ENCODE measurements at regions not wholly inside any gene's neighbourhood (a gene's known extent, or its start where the extent isn't known, plus 50 kb on each side); places are given as distances from the start of the nearest gene placed in this dataset.

DNA sequence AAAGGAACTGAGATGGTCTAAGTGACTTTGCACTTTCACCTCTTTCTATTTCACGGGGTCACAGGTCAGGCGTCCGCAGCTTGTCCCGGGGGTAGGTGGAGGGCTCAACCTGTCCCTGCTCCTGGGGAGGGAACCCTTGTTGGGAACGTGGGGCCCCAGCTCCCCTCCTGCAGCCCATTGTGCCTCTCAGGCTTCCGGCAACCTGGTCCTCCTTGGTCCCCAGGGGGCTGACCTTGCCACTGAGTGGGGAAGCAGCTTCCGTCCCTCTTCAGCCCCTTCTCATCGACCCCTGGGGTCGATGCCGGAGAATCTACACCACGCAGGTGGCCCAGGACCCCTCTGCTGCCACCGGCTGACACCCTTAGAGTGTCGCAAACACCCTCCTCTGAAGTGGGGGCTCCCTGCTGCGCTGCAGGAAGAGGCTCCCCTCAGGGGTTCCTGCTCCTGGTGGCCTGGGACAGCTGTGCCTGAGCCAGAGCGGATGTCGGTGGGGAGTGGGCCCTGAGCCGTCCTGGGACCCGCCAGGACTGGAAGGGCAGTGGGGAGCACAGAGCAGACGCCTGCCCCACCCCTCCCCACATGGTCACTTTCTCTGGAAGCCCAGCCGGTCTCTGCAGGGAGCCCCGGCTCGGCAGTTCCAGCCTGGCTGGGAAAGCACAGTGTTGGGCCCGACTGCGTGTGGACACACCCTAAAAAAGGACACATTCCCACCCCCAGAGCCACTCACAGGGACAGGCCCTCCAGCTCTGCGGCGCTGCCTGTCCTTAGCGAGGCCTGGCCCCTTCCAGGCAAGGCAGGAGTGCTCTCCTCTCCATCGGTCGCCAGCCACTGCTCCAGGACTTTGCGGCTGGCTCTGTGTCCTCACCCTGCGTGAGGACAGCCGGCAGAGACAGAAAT, 357.5 kb upstream of the SHH start:
- H3K4me1 ChIP-seq (ENCODE audit: control insufficient read depth in 1 of 2, insufficient read depth in 2 of 2, low read length in 2 of 2) = no peaks in the 10 kb centered on the region
- H3K4me3 ChIP-seq (ENCODE audit: low read depth in 1 of 2, low read length in 2 of 2) = no peak overlapping the region
- H3K27me3 ChIP-seq (ENCODE audit: low read depth, low read length) = no peaks in the 10 kb centered on the region
- H3K36me3 ChIP-seq (ENCODE audit: control insufficient read depth in 1 of 2, insufficient read depth in 2 of 2, low read length in 2 of 2) = no peaks in the 10 kb centered on the region
- H3K27ac ChIP-seq (ENCODE audit: low read length) = no peak overlapping the region
- H3K9me3 ChIP-seq (ENCODE audit: control insufficient read depth in 1 of 2, low read length in 2 of 2) = no peaks in the 10 kb centered on the region

DNA sequence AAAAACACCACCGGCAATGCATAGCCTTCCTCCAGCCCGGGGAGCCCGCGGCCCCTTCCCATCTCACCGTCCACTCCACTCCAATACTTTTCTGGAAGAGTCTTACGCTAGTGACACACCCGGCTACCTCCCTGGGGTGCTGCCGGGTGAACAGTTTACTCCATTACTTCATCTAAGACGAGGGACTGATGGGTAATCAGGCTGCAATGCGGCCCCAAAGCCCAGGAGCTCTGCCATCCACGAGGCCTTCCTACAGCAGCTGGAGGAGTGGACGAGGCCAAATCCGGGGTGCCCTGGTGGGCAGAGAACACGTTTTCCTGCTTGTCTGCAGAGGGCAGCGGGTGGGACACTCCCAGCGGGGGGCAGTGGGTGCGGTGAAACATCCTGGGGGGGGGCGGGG, 356.2 kb upstream of the SHH start:
- H3K4me3 ChIP-seq (ENCODE audit: low read depth in 1 of 2, low read length in 2 of 2) = no peak overlapping the region
- no peak overlapping the region for H3K27ac ChIP-seq (ENCODE audit: low read length)
- H3K36me3 ChIP-seq (ENCODE audit: control insufficient read depth in 1 of 2, insufficient read depth in 2 of 2, low read length in 2 of 2) = no peaks in the 10 kb centered on the region
- no peaks in the 10 kb centered on the region for H3K9me3 ChIP-seq (ENCODE audit: control insufficient read depth in 1 of 2, low read length in 2 of 2)
- H3K27me3 ChIP-seq (ENCODE audit: low read depth, low read length) = no peaks in the 10 kb centered on the region
- no peaks in the 10 kb centered on the region for H3K4me1 ChIP-seq (ENCODE audit: control insufficient read depth in 1 of 2, insufficient read depth in 2 of 2, low read length in 2 of 2)

DNA sequence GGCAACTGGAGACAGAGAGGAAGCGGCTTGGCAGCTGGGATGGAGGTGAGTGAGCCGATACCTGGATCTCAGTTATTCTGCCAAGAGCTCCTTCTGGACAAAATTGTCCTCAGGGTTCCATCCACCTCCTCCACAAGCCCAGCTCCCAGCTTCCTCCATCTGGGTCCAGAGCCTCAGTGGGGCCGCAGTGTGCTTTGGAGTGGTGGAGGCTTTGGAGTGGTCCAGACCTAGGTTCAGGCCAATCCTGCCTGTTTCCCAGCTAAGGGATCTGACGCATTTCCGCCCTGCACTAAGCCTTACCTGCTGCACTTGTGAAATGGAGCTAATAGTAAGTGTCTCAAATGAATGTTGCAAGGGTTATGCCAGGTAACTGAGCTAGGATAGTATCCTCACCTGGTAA, 355.7 kb upstream of the SHH start:
- Histone ChIP-seq H3K9me3 (ENCODE audit: control insufficient read depth in 1 of 2, low read length in 2 of 2) (no peaks in the 10 kb centered on the region), H3K36me3 (ENCODE audit: control insufficient read depth in 1 of 2, insufficient read depth in 2 of 2, low read length in 2 of 2) (no peaks in the 10 kb centered on the region), H3K4me1 (ENCODE audit: control insufficient read depth in 1 of 2, insufficient read depth in 2 of 2, low read length in 2 of 2) (no peaks in the 10 kb centered on the region), H3K4me3 (ENCODE audit: low read depth in 1 of 2, low read length in 2 of 2) (no peak overlapping the region), H3K27me3 (ENCODE audit: low read depth, low read length) (no peaks in the 10 kb centered on the region), H3K27ac (ENCODE audit: low read length) (no peak overlapping the region)

DNA sequence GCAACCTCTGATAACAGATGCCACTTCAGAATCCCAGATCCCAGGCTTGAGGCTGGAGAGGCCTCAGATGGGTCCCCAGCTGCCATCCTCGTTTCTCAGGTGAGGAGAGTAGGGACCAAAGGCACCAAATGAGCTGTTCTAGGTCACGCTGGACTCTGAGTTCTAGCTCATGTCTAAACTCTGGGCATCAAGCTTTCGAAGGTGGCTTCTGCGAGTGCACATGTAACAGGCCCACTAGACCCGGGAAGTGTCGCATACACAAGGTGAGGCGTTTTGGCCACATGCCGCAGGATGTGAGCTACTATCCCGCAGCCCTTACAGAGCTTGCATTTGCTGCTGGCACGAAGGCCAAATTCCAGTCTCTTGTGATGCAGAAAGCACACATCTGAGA, 355.1 kb upstream of the SHH start:
- Histone ChIP-seq H3K9me3 (ENCODE audit: control insufficient read depth in 1 of 2, low read length in 2 of 2) (no peaks in the 10 kb centered on the region), H3K4me3 (ENCODE audit: low read depth in 1 of 2, low read length in 2 of 2) (no peak overlapping the region), H3K36me3 (ENCODE audit: control insufficient read depth in 1 of 2, insufficient read depth in 2 of 2, low read length in 2 of 2) (no peaks in the 10 kb centered on the region), H3K4me1 (ENCODE audit: control insufficient read depth in 1 of 2, insufficient read depth in 2 of 2, low read length in 2 of 2) (no peaks in the 10 kb centered on the region), H3K27ac (ENCODE audit: low read length) (no peak overlapping the region), H3K27me3 (ENCODE audit: low read depth, low read length) (no peaks in the 10 kb centered on the region)

DNA sequence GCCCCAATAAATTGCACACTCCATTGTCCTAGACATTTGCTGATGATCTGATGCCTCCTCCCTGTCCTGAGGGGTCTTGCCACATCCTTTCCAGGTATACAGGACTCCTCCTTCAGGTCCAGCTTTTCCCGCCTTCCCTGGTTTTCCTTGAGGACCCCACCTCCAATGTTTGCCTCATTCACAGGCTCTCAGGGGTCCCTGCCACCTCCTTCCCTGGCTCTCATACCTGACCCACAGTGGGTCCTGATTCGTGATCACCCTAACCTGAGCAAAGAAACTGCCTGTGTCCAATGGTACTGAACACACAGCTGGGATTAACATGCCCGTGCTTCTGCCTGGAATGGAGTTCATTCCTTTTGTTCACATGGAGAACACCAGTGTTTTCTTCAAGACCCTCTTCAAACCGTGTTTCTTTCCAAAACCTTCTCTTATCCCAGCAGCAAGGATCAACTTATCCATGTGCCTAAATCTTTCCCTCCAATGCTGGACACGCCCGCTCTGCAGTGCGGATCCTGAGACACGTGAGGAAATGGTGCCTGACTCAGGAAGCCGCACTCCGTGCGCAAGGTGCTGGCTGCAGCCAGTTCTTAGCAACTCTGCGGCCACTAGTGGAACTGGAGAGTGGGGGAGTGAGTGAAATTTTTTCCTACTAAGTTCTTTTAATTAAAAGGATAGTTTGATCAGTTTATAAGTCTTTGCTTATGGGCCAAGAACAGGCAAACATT, 354.6 kb upstream of the SHH start:
- no peaks in the 10 kb centered on the region for H3K4me1 ChIP-seq (ENCODE audit: control insufficient read depth in 1 of 2, insufficient read depth in 2 of 2, low read length in 2 of 2)
- H3K27ac ChIP-seq (ENCODE audit: low read length) = no peak overlapping the region
- no peak overlapping the region for H3K4me3 ChIP-seq (ENCODE audit: low read depth in 1 of 2, low read length in 2 of 2)
- H3K36me3 ChIP-seq (ENCODE audit: control insufficient read depth in 1 of 2, insufficient read depth in 2 of 2, low read length in 2 of 2) = no peaks in the 10 kb centered on the region
- H3K27me3 ChIP-seq (ENCODE audit: low read depth, low read length) = no peaks in the 10 kb centered on the region
- no peaks in the 10 kb centered on the region for H3K9me3 ChIP-seq (ENCODE audit: control insufficient read depth in 1 of 2, low read length in 2 of 2)

DNA sequence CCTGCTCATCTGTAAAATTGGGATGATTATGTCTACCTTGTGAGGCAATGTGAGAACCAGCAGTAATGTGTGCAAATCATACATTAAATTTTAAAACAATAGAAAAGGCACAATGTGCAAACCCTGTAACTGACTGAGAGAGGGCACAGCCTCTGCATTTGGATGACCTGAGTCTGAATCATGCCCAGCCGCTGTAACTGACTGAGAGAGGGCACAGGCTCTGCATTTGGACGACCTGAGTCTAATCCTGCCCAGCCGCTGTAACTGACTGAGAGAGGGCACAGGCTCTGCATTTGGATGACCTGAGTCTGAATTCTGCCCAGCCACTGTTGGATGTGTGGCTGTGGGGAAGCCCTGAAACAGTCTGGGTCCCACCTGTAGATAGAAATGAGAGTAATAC, 351.5 kb upstream of the SHH start:
- no peaks in the 10 kb centered on the region for H3K9me3 ChIP-seq (ENCODE audit: control insufficient read depth in 1 of 2, low read length in 2 of 2)
- H3K27me3 ChIP-seq (ENCODE audit: low read depth, low read length) = no peaks in the 10 kb centered on the region
- H3K4me3 ChIP-seq (ENCODE audit: low read depth in 1 of 2, low read length in 2 of 2) = no peak overlapping the region
- no peaks in the 10 kb centered on the region for H3K36me3 ChIP-seq (ENCODE audit: control insufficient read depth in 1 of 2, insufficient read depth in 2 of 2, low read length in 2 of 2)
- no peaks in the 10 kb centered on the region for H3K4me1 ChIP-seq (ENCODE audit: control insufficient read depth in 1 of 2, insufficient read depth in 2 of 2, low read length in 2 of 2)
- H3K27ac ChIP-seq (ENCODE audit: low read length) = no peak overlapping the region

DNA sequence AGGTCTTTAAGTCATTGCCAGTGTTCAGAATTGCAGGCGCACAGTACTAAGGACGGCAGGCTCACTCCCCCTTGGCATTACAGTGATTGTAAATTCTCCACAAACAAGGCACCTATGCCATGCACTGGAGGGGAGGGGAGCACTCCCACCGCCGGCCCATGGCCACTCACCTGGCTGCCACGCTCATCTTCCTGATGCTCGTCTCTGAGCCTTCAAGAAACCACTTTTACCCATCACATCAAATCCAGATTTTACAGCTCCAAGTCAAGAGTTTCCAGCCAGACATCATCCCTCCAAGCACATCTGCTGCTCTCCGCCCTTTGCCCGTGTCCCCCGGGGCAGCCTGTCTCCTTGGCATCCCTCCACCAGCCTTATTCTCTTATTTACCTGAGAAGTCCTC, 350.2 kb upstream of the SHH start:
- Histone ChIP-seq H3K27ac (ENCODE audit: low read length) (no peak overlapping the region), H3K36me3 (ENCODE audit: control insufficient read depth in 1 of 2, insufficient read depth in 2 of 2, low read length in 2 of 2) (no peaks in the 10 kb centered on the region), H3K4me1 (ENCODE audit: control insufficient read depth in 1 of 2, insufficient read depth in 2 of 2, low read length in 2 of 2) (no peaks in the 10 kb centered on the region), H3K27me3 (ENCODE audit: low read depth, low read length) (no peaks in the 10 kb centered on the region), H3K9me3 (ENCODE audit: control insufficient read depth in 1 of 2, low read length in 2 of 2) (no peaks in the 10 kb centered on the region), H3K4me3 (ENCODE audit: low read depth in 1 of 2, low read length in 2 of 2) (no peak overlapping the region)

DNA sequence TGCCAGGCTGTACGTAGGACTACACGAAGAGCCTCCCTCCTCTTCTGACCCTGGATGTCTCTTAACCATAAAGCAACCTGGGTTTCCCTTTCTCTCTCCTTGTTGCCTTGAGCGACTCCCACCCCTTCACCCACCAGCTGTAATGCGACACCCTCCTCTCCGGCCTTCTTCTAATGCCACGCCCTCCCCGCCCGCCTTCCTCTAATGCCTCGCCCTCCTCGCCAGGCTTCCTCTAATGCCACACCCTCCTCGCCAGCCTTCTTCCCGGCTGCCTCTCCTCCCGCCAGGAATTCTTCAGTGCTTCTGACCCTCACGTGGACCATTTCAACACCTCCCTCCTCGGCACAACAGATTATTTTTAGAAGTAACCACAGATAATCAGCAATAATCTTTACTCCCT, 348.5 kb upstream of the SHH start:
- H3K27ac ChIP-seq (ENCODE audit: low read length) = no peak overlapping the region
- H3K4me1 ChIP-seq (ENCODE audit: control insufficient read depth in 1 of 2, insufficient read depth in 2 of 2, low read length in 2 of 2) = no peaks in the 10 kb centered on the region
- no peaks in the 10 kb centered on the region for H3K27me3 ChIP-seq (ENCODE audit: low read depth, low read length)
- no peaks in the 10 kb centered on the region for H3K36me3 ChIP-seq (ENCODE audit: control insufficient read depth in 1 of 2, insufficient read depth in 2 of 2, low read length in 2 of 2)
- no peaks in the 10 kb centered on the region for H3K9me3 ChIP-seq (ENCODE audit: control insufficient read depth in 1 of 2, low read length in 2 of 2)
- no peak overlapping the region for H3K4me3 ChIP-seq (ENCODE audit: low read depth in 1 of 2, low read length in 2 of 2)

DNA sequence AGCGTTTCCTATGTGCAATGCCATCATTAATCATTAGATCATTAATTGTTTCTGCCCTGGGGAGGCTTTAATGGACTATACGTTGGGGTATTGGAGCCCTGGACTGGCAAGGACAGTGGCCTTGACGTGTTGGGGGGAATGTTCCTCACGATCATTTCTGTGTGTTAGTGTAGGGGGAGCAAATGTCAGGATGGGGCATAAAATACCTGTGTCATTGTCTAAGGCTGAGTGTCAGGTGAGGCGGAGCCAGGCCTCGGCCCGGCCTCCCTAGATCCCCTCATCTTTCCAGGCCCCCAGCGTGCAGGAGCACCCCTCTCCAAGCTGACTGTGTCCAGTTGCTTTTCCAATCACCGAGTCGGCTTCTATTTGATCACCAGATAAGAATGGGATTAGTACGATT, 346.4 kb upstream of the SHH start:
- no peak overlapping the region for H3K27ac ChIP-seq (ENCODE audit: low read length)
- H3K27me3 ChIP-seq (ENCODE audit: low read depth, low read length) = no peaks in the 10 kb centered on the region
- H3K9me3 ChIP-seq (ENCODE audit: control insufficient read depth in 1 of 2, low read length in 2 of 2) = no peaks in the 10 kb centered on the region
- no peak overlapping the region for H3K4me3 ChIP-seq (ENCODE audit: low read depth in 1 of 2, low read length in 2 of 2)
- no peaks in the 10 kb centered on the region for H3K4me1 ChIP-seq (ENCODE audit: control insufficient read depth in 1 of 2, insufficient read depth in 2 of 2, low read length in 2 of 2)
- no peaks in the 10 kb centered on the region for H3K36me3 ChIP-seq (ENCODE audit: control insufficient read depth in 1 of 2, insufficient read depth in 2 of 2, low read length in 2 of 2)

DNA sequence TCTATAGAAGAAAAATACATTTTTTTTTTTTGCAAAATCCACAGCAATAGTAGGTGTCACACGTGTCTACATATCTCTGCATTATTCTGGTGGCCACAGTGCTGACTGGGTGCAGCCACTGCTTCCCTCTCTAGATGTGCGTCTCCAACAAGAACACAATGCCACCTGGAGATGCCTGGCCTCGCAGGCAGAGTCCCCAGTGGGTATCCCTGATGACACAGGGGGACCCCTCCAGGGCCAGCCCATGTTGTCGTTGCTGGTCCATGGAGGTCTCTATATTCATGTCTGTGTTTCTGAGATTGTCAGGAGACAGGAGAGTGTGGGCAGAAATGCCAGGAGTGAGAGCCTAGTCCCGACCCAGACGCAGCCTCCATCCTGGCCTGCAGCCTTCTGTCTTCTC, 345.9 kb upstream of the SHH start:
- H3K27ac ChIP-seq (ENCODE audit: low read length) = no peak overlapping the region
- H3K4me3 ChIP-seq (ENCODE audit: low read depth in 1 of 2, low read length in 2 of 2) = no peak overlapping the region
- no peaks in the 10 kb centered on the region for H3K9me3 ChIP-seq (ENCODE audit: control insufficient read depth in 1 of 2, low read length in 2 of 2)
- no peaks in the 10 kb centered on the region for H3K27me3 ChIP-seq (ENCODE audit: low read depth, low read length)
- H3K4me1 ChIP-seq (ENCODE audit: control insufficient read depth in 1 of 2, insufficient read depth in 2 of 2, low read length in 2 of 2) = no peaks in the 10 kb centered on the region
- no peaks in the 10 kb centered on the region for H3K36me3 ChIP-seq (ENCODE audit: control insufficient read depth in 1 of 2, insufficient read depth in 2 of 2, low read length in 2 of 2)

DNA sequence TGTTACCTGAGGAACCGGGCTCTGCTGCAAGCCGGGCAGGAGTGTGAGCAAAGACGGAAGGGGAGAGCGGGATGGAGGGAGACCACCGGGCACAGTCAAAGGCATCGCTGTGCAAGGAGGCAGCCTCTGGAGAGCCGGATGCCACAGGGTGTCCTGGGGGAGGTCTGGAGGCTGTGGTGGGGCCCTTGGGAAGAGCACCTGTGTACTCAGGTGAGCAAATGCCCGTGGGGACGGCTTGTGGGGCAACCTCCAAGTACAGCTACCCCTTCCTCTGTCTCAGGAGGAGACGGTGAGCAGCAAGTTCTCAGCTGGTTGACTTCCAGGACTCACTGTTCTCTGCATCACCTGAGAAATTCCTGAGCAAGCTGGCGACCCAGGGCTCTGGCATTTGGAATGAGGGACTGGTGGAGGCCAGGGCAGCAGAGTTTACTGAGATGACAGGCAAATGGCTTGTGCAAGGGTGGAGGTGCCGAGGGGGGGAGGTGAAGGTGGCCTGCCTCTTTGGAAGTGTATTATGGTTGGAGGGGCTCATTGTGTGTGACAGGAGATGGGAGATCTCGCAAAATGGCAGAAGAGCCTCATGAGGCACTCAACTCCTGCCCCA, 345.2 kb upstream of the SHH start:
- H3K9me3 ChIP-seq (ENCODE audit: control insufficient read depth in 1 of 2, low read length in 2 of 2) = no peaks in the 10 kb centered on the region
- H3K4me1 ChIP-seq (ENCODE audit: control insufficient read depth in 1 of 2, insufficient read depth in 2 of 2, low read length in 2 of 2) = no peaks in the 10 kb centered on the region
- H3K27ac ChIP-seq (ENCODE audit: low read length) = no peak overlapping the region
- H3K4me3 ChIP-seq (ENCODE audit: low read depth in 1 of 2, low read length in 2 of 2) = no peak overlapping the region
- H3K27me3 ChIP-seq (ENCODE audit: low read depth, low read length) = no peaks in the 10 kb centered on the region
- H3K36me3 ChIP-seq (ENCODE audit: control insufficient read depth in 1 of 2, insufficient read depth in 2 of 2, low read length in 2 of 2) = no peaks in the 10 kb centered on the region
